Kidney capillary endothelial cell (primary cell): ENCODE measurements at regions not wholly inside any gene's neighbourhood (a gene's known extent, or its start where the extent isn't known, plus 50 kb on each side); places are given as distances from the start of the nearest gene placed in this dataset.
"Not testable (repeated sequence)": the region's sequence is repeated elsewhere in the genome, so short reads cannot be mapped to it uniquely, and the experiment has no call there.

Experiments
- DNase-seq: peaks from one replicate; pipeline ENCODE4 v3.0.0-alpha.2; 2018; ENCODE audit warnings: low spot score

- DNase-seq: no peak
Measured at GRCh38 chr18:68234131-68234530, 480.8 kb downstream of the TMX3 start.

- no peak for DNase-seq
Measured at GRCh38 chr18:68233018-68233417, 481.9 kb downstream of the TMX3 start.

DNA sequence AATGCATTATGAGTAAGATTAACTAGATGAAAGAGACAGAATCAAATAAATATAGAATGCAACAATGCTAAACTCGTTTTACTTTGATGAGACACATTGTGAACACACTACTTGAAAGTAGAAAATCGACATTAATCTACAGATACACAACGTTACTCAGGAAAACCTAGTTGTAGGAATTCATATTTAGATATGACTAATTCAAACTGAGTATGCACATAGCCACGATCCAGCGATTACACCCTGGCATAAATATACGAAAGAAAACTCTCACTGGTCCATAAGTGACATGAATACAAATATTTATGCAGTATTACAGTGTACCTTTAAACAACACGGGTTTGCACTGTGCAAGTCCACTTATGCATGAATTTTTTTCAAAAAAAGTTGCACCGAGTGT is 485.6 kb downstream of the TMX3 start:
- no peak for DNase-seq

DNA sequence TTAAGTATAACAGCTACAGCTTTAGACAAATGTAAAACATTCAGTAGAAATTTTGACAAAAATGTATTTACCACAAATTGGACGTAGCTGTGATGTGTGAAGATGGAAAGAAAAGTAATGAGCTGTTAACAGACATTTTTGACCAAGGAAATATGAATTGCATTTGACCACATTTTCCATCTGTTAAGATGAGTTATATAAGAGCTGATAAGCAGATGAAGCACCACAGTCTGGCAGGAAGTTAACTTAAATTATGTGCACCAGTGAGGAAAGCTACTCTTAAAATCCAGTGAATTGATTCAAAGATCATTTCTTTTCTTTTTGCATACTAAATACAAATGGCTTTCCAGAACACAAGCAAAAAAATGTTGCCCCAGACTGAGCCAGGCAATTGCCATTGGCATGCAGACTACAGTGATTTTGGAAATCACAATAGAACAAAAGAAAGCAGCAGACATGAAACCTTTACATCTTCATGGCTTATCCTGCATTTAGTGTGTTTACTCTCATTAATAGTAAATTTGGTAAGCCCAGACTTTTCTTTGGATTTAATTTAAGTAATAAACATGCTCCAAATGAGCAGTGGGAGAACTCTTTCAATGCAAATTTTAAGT is 493.7 kb downstream of the TMX3 start:
- DNase-seq: no peak

DNA sequence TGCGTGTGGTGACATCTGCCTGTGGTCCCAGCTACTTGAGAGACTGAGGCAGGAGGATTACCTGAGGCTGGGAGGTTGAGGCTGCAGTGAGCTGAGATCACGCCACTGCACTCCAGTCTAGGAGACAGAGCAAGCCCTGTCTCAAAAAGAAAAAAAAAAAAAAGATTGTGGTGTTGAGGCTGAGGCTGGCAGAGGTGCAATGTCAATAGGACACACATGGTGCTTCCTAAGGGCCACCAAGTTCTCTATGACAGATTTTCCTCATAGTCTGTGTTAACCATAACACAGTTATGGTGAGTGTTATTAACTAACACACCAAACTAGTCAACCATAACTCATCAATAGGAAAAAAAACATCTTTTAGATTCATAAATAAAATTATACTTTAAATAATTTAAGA is 494.4 kb downstream of the TMX3 start:
- no peak for DNase-seq

DNA sequence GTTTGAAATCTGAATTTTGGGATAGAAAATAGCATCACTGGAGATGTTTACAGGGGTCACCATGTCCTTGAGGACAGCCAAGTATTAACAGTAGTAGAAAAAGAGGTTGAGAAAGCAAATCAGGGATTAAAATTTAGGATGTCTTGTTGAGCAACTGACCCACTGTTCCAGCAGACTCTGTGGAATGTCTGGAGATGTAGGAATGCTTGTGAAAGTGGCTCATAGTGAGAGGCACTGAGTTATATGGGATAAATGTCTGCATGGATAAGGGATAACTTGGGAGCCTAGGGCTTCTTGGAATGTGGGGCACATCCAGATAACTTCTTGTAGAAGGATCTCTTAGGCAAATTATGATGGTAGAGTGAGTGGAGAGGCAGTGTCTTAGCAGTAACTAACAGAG is 495.0 kb downstream of the TMX3 start:
- no peak for DNase-seq

DNA sequence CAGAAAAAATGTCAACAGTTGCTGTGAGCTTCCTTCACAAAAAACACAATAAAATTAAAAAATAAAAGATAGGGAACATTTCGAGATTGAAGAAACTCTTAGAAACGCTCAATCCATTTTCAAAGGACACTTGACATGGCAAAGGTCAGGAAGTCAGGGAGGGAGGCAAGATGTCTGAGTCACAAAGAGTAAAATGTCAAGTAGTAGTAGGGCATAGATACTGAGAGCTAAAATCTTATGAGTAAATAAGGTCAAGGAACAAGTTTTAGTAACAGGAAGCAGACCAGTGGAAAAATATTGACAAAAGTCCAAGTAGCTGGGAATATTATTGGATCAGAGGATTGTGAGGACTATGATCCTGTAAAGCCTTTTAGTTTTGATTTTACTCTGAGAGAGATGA is 495.6 kb downstream of the TMX3 start:
- DNase-seq: no peak

DNA sequence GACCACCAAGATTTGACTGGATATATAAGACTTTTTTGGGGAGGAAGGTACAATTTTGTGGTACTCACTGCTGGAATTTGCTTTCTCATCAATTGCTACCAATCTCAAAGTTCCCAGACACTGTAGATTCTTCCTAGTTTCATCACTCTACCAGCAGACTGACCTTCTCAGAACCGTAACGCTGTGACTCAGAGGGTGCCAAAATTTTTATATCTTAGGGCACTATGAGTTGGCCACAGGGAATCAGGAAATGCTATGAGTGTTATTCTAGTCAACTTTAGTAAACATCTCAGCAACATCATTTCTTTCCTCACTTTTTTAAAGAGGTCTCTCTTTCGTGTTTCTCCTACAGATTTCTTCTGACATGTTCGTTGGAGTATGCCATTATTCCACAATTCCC is 499.0 kb downstream of the TMX3 start:
- DNase-seq: no peak

GRCh38 chr18:68186039-68186438 is 528.9 kb downstream of the TMX3 start:
- DNase-seq: no peak

DNA sequence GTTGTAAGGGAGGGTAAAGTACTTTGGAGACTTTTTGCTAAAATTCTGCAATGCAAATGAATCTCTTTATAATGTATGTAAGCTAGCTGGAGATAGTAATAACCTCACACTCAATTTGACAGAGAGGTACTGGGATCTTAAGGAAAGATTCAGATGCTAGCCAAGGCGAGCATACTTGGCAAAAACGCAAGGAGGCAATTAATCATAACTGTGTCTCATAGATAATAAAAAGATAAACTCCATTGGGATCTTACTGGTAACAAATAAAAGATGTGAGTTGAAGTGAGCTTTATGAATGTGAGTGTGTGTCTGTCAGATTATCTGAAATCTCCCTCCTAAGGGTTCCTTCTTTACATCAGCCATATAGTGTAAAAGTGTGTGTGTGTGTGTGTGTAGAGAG is 533.0 kb downstream of the TMX3 start:
- no peak for DNase-seq

- DNase-seq: no peak
Measured at GRCh38 chr18:68179811-68180210, 535.1 kb downstream of the TMX3 start.

- DNase-seq: no peak
Measured at GRCh38 chr18:68178921-68179320, 536.0 kb downstream of the TMX3 start.

GRCh38 chr18:68177807-68178702 is 536.9 kb downstream of the TMX3 start:
- no peak for DNase-seq

GRCh38 chr18:68176901-68177300 is 538.0 kb downstream of the TMX3 start:
- DNase-seq: no peak

DNA sequence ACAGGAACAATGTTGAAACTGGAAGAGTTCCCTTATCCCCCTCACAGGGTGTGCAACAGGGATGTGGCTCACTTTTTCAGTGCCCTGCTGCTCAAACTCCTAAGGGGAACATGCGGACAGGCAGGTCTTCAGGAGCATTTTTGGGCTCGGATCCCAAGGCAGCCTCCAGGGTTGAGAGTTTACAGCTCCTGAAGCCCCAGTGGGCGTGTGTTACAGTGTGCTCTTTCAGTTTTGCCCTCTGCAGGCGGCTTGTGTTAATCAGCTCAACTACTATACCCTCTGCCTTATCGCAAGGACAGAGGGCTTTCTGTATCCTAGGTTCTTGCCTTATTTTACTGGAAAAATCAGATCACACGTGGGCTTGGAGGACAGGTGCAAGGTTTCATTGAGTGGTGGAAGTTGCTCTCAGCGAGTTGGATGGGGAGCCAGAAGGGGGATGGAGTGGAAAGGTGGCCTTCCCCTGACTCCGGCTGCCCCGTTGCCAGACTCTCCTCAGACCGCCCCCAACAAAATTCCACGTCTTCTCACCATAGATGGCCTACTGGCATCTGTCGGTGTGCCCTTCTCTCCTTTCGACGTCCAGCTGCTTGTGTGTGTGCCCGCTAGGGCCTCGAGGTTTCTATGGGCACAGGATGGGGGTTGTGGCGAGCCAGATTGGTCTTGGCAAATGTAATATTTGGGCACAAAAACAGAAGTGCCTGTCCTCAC is 541.9 kb downstream of the TMX3 start:
- no peak for DNase-seq

- no peak for DNase-seq
Measured at GRCh38 chr18:68164909-68165308, 550.0 kb downstream of the TMX3 start.

DNA sequence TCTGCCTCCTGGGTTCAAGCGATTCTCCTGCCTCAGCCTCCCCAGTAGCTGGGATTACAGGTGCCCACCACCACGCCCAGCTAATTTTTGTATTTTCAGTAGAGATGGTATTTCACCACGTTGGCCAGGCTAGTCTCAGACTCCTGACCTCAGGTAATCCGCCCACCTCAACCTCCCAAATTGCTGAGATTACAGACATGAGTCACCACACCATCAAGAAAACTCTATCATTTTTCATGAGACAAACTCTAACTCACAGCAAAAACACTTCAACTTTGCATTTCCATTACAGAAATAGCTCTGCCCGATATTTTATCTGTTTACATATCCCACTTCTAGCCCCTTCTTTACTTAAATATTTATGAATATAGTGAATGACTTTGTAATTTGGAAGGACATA is 561.1 kb downstream of the TMX3 start:
- not testable (repeated sequence) for DNase-seq

GRCh38 chr18:68152770-68153169 is 562.1 kb downstream of the TMX3 start:
- DNase-seq: no peak

GRCh38 chr18:68150961-68151360 is 563.9 kb downstream of the TMX3 start:
- no peak for DNase-seq

DNA sequence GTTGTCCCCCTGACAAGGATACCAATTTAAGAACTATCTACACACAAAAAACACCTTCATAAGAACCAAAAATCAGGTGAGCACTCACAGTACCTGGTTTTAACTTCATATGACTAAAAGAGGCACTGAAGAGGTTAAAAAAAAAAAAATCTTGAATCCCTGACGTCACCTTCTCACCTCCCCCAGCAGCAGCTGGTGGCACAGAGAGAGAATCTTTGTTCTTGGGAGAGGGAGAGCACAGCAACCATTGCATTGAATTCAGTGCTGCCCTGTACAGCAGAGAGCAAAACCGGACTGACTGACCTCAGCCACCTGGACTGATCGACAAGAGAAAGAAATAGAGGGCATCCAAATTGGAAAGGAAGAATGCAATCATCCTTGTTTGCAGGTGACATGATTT is 566.0 kb downstream of the TMX3 start:
- no peak for DNase-seq

DNA sequence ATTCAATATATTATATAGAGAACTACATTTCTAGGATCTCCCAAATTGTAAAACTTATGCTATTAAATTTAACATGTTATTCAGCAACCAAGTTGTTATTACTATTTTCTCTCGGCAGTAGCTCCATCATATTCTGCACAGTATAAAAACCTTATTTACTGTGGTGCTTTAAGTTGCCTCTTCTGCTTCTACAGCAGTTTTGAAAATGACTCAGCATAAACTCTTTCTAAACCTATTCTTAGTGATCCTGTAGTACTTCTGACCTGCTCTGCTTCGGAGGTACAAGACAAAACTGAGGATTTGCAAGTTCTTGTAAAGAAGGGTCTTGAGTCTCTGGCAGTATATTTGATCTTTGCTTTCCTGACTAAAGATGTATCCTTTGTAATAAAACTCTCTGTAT is 567.2 kb downstream of the TMX3 start:
- DNase-seq: no peak

- DNase-seq: no peak
Measured at GRCh38 chr18:68121826-68122225, 593.1 kb downstream of the TMX3 start.

- no peak for DNase-seq
Measured at GRCh38 chr18:68121308-68121707, 593.6 kb downstream of the TMX3 start.
